Liver (tissue), 7 donors: ENCODE measurements at regions not wholly inside any gene's neighbourhood (a gene's known extent, or its start where the extent isn't known, plus 50 kb on each side); places are given as distances from the start of the nearest gene placed in this dataset.

ENCODE experiments used
- DNase-seq: peaks from one replicate; pipeline ENCODE4 v3.0.0-alpha.2; 2017; ENCODE audit warnings: low spot score
- H3K27ac ChIP-seq, 2 donors: one replicate each; pipeline ENCODE4 v1.7.0; 2013; ENCODE audit warnings: inconsistent platforms in 2 of 2, low read length in 2 of 2, control low read depth in 1 of 2, low read depth in 1 of 2, mild to moderate bottlenecking in 1 of 2
- H3K27me3 ChIP-seq, 4 donors: one replicate each; pipeline versions ENCODE4 v1.6.1 to v1.7.0; 2013; ENCODE audit warnings: low read length in 3 of 4, inconsistent platforms in 1 of 4, mild to moderate bottlenecking in 1 of 4, moderate library complexity in 1 of 4; ENCODE audit not compliant: control insufficient read depth in 4 of 4, insufficient read depth in 4 of 4
- H3K36me3 ChIP-seq, 4 donors: one replicate each; pipeline versions ENCODE4 v1.6.1 to v1.7.0; 2013; ENCODE audit warnings: low read length in 3 of 4, mild to moderate bottlenecking in 3 of 4, low read depth in 1 of 4, moderate library complexity in 1 of 4; ENCODE audit not compliant: control insufficient read depth in 4 of 4, insufficient read depth in 3 of 4
- H3K4me1 ChIP-seq, 4 donors: one replicate each; pipeline versions ENCODE4 v1.6.1 to v1.7.0; 2013; ENCODE audit warnings: low read length in 3 of 4, mild to moderate bottlenecking in 3 of 4, moderate library complexity in 1 of 4; ENCODE audit not compliant: control insufficient read depth in 4 of 4, insufficient read depth in 4 of 4
- H3K4me3 ChIP-seq, 3 donors: one replicate each; pipeline versions ENCODE4 v1.6.1 to v1.7.0; 2013; ENCODE audit warnings: low read length in 3 of 3, control low read depth in 1 of 3, low read depth in 1 of 3, mild to moderate bottlenecking in 1 of 3
- H3K9ac ChIP-seq, 2 donors: one replicate each; pipeline ENCODE4 v1.7.0; 2013; ENCODE audit warnings: low read length in 2 of 2, mild to moderate bottlenecking in 2 of 2, moderate library complexity in 2 of 2, control low read depth in 1 of 2, low read depth in 1 of 2
- H3K9me3 ChIP-seq, 4 donors: one replicate each; pipeline versions ENCODE4 v1.6.1 to v1.7.0; 2013; ENCODE audit warnings: low read length in 3 of 4; ENCODE audit not compliant: control insufficient read depth in 4 of 4
- ATF3 ChIP-seq: IDR thresholded peaks from 2 replicates; pipeline ENCODE4 v1.6.1; 2016; ENCODE audit warnings: antibody characterized with exemption
- EGR1 ChIP-seq, 2 donors: IDR thresholded peaks; 2 replicates each; pipeline ENCODE4 v1.6.1; 2016 to 2018; ENCODE audit warnings: antibody characterized with exemption in 2 of 2, low read depth in 2 of 2
- FOXA1 ChIP-seq: IDR thresholded peaks from 2 replicates; pipeline ENCODE4 v1.6.1; 2016; ENCODE audit warnings: antibody characterized with exemption
- FOXA2 ChIP-seq: IDR thresholded peaks from 2 replicates; pipeline ENCODE4 v1.6.1; 2016; ENCODE audit warnings: antibody characterized with exemption
- GABPA ChIP-seq, 2 donors: IDR thresholded peaks in 1 of 2; conservative IDR thresholded peaks in 1 of 2; 2 replicates each; pipeline ENCODE4 v1.6.1; 2016; ENCODE audit warnings: antibody characterized with exemption in 2 of 2, mild to moderate bottlenecking in 1 of 2, moderate library complexity in 1 of 2
- HNF4A ChIP-seq, 2 donors: conservative IDR thresholded peaks; 2 replicates each; pipeline ENCODE4 v1.6.1; 2016; ENCODE audit warnings: antibody characterized with exemption in 2 of 2, mild to moderate bottlenecking in 2 of 2
- JUND ChIP-seq, 2 donors: IDR thresholded peaks; 2 replicates each; pipeline ENCODE4 v1.6.1; 2016; ENCODE audit warnings: antibody characterized with exemption in 2 of 2
- RAD21 ChIP-seq, 2 donors: IDR thresholded peaks; 2 replicates each; pipeline ENCODE4 v1.6.1; 2016; ENCODE audit warnings: antibody characterized with exemption in 2 of 2, mild to moderate bottlenecking in 2 of 2
- RXRA ChIP-seq, 2 donors: IDR thresholded peaks; 2 replicates each; pipeline ENCODE4 v1.6.1; 2017 to 2018; ENCODE audit warnings: antibody characterized with exemption in 2 of 2, mild to moderate bottlenecking in 1 of 2
- SP1 ChIP-seq: IDR thresholded peaks from 2 replicates; pipeline ENCODE4 v1.6.1; 2018; ENCODE audit warnings: antibody characterized with exemption, mild to moderate bottlenecking
- TAF1 ChIP-seq: conservative IDR thresholded peaks from 2 replicates; pipeline ENCODE4 v1.6.1; 2016; ENCODE audit warnings: antibody characterized with exemption, mild to moderate bottlenecking
- WGBS: extraction: QIAGEN DNeasy Blood & Tissue Kit; methylation state at CpG from one replicate; pipeline ENCODE4 v1.1.7; 2013; 5-methylcytosine and 5-hydroxymethylcytosine counted together
- TF ChIP-seq, protein P1 (sequence below): IDR thresholded peaks from 2 replicates; pipeline ENCODE4 v1.6.1; 2016; ENCODE audit warnings: antibody characterized with exemption
- TF ChIP-seq, protein P2 (sequence below): IDR thresholded peaks from 2 replicates; pipeline ENCODE4 v1.6.1; 2016; ENCODE audit warnings: antibody characterized with exemption
- donor health status: healthy.
- donor health status: healthy.
- donor health status: healthy.
- donor health status: healthy.

DNA sequence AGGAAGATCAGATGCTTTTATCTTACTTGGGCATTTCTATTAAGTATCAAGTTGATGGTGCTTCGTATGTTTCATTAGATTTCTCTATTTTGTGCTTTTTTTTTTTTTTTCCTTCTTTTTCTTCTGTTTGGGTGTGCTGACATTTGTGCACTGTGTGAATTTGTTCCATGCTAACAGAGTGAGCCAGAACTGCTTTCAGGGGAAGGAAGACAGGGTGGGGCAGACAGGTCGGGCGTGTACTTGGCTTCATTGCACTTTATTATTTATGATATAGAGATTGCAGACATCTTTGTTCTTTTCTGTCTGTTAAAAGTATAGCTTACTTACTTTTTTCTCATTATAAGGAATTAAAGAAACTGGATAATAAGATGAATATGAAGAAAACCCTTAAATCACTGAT lies 112.2 kb downstream of the FGF18 start:
- H3K4me3 ChIP-seq, result no peak overlapping the region
- H3K9me3 ChIP-seq, result no peaks in the 10 kb centered on the region
- H3K27me3 ChIP-seq, result peaks cover 0 to 8% (median 0%) of the 10 kb centered on the region in 4 donors
- TF ChIP-seq TAF1, result no peak
- TF ChIP-seq RAD21 (IDR thresholded peaks at IDR 0.05), result no peak
- no peak for TF ChIP-seq EGR1 (IDR thresholded peaks at IDR 0.05; ENCODE audit: low read depth in 2 of 2)
- no peak for TF ChIP-seq RXRA (IDR thresholded peaks at IDR 0.05)
- no peak for TF ChIP-seq ATF3
- no peak overlapping the region for H3K27ac ChIP-seq
- 67% methylated on average over 3 of the region's 3 CpGs for WGBS
- H3K4me1 ChIP-seq, result no peaks in the 10 kb centered on the region
- no peaks in the 10 kb centered on the region for H3K36me3 ChIP-seq
- no peak overlapping the region for H3K9ac ChIP-seq
- DNase-seq, result no peak

- Histone ChIP-seq H3K4me3 (no peak overlapping the region), H3K9me3 (no peaks in the 10 kb centered on the region), H3K36me3 (no peaks in the 10 kb centered on the region), H3K27me3 (peaks cover 0 to 8% (median 0%) of the 10 kb centered on the region in 4 donors), H3K27ac (no peak overlapping the region), H3K9ac (no peak overlapping the region), H3K4me1 (no peaks in the 10 kb centered on the region)
- no peak for DNase-seq
- WGBS, result 94% methylated on average over 4 of the region's 4 CpGs
- TF ChIP-seq FOXA1, result no peak
- TF ChIP-seq, protein P1, sequence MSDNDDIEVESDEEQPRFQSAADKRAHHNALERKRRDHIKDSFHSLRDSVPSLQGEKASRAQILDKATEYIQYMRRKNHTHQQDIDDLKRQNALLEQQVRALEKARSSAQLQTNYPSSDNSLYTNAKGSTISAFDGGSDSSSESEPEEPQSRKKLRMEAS, result no peak
- TF ChIP-seq SP1, result no peak
- TF ChIP-seq, protein P2, sequence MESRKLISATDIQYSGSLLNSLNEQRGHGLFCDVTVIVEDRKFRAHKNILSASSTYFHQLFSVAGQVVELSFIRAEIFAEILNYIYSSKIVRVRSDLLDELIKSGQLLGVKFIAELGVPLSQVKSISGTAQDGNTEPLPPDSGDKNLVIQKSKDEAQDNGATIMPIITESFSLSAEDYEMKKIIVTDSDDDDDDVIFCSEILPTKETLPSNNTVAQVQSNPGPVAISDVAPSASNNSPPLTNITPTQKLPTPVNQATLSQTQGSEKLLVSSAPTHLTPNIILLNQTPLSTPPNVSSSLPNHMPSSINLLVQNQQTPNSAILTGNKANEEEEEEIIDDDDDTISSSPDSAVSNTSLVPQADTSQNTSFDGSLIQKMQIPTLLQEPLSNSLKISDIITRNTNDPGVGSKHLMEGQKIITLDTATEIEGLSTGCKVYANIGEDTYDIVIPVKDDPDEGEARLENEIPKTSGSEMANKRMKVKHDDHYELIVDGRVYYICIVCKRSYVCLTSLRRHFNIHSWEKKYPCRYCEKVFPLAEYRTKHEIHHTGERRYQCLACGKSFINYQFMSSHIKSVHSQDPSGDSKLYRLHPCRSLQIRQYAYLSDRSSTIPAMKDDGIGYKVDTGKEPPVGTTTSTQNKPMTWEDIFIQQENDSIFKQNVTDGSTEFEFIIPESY, result no peak
- TF ChIP-seq JUND (IDR thresholded peaks at IDR 0.05), result no peak
- TF ChIP-seq HNF4A (conservative IDR thresholded peaks at IDR 0.05), result no peak
- no peak for TF ChIP-seq ATF3
- no peak for TF ChIP-seq GABPA (IDR thresholded peaks at IDR 0.05 in 1 of 2, conservative IDR thresholded peaks at IDR 0.05 in 1 of 2)
These were observed 113.7 kb downstream of the FGF18 start for GRCh38 chr5:171533153-171533552.

GRCh38 chr5:171534043-171534895 lies 114.8 kb downstream of the FGF18 start:
- no peaks in the 10 kb centered on the region for H3K36me3 ChIP-seq
- 69% methylated on average over 13 of the region's 13 CpGs for WGBS
- no peaks in the 10 kb centered on the region for H3K4me1 ChIP-seq
- no peak overlapping the region for H3K27ac ChIP-seq
- no peak overlapping the region for H3K4me3 ChIP-seq
- peaks cover 0 to 10% (median 0%) of the 10 kb centered on the region in 4 donors for H3K27me3 ChIP-seq
- no peak for DNase-seq
- H3K9ac ChIP-seq, result no peak overlapping the region
- TF ChIP-seq FOXA2, result no peak
- no peaks in the 10 kb centered on the region for H3K9me3 ChIP-seq
